Nephron progenitor cell (in vitro differentiated cells): ENCODE measurements at regions not wholly inside any gene's neighbourhood (a gene's known extent, or its start where the extent isn't known, plus 50 kb on each side); places are given as distances from the start of the nearest gene placed in this dataset.
"Not testable (repeated sequence)": the region's sequence is repeated elsewhere in the genome, so short reads cannot be mapped to it uniquely, and the experiment has no call there.

Experiments
- DNase-seq: peaks from one replicate; pipeline ENCODE4 v3.0.0; 2021
- H3K27ac Mint-ChIP-seq: 2 replicates; pipeline ENCODE4 v1.8.0; 2021; ENCODE audit warnings: mild to moderate bottlenecking, moderate library complexity, mixed read lengths
- H3K27me3 Mint-ChIP-seq: 2 replicates; pipeline ENCODE4 v1.8.0; 2021; ENCODE audit warnings: mild to moderate bottlenecking, low read depth, mixed read lengths; ENCODE audit not compliant: poor library complexity
- H3K36me3 Mint-ChIP-seq: 2 replicates; pipeline ENCODE4 v1.8.0; 2021; ENCODE audit warnings: low read depth, mixed read lengths
- H3K4me1 Mint-ChIP-seq: 2 replicates; pipeline ENCODE4 v1.8.0; 2021; ENCODE audit warnings: mixed read lengths
- H3K4me3 Mint-ChIP-seq: 2 replicates; pipeline ENCODE4 v1.8.0; 2021; ENCODE audit warnings: mild to moderate bottlenecking, moderate library complexity, mixed read lengths
- H3K9me3 Mint-ChIP-seq: 2 replicates; pipeline ENCODE4 v1.8.0; 2021; ENCODE audit warnings: mild to moderate bottlenecking, moderate library complexity, mixed read lengths
- TF ChIP-seq, protein P1 (sequence below): fragments of 200-600 bp; sonication (generic); IDR thresholded peaks from 2 replicates; pipeline ENCODE4 v1.5.0; 2021; ENCODE audit warnings: antibody characterized with exemption

DNA sequence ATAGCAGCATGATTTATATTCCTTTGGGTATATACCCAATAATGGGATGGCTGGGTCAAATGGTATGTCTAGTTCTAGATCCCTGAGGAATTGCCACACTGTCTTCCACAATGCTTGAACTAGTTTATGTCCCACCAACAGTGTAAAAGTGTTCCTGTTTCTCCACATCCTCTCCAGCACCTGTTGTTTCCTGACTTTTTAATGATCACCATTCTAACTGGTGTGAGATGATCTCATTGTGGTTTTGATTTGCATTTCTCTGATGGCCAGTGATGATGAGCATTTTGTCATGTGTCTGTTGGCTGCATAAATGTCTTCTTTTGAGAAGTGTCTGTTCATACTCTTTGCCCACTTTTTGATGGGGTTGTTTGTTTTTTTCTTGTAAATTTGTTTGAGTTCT, 54.0 kb upstream of the GPR89A start:
- peaks cover 37% of the 10 kb centered on the region for H3K9me3 Mint-ChIP-seq
- H3K4me3 Mint-ChIP-seq, H3K36me3 Mint-ChIP-seq, DNase-seq, H3K4me1 Mint-ChIP-seq, H3K27ac Mint-ChIP-seq: not testable (repeated sequence)
- peaks cover 46% of the 10 kb centered on the region for H3K27me3 Mint-ChIP-seq

DNA sequence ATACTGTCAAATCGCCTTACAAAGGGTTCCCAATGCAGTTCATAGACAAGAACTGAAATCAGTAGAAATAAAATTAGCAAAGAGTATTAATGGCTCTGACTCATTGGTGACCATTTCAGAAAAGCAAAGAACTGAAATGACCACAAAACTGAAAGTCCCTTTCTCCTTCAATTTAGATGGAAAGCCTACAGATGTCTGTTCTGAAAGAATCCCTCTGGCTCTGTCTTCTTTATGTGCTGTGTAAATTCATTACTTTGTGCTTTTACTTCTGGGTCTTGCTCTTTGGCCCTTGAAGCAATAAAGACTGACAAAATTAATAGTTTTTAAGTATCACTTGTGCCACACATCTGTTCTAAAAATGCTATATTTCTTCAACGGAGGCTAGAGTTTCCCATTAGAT, 62.7 kb upstream of the GPR89A start:
- H3K4me1 Mint-ChIP-seq, result peaks cover 15% of the 10 kb centered on the region
- no peaks in the 10 kb centered on the region for H3K36me3 Mint-ChIP-seq
- H3K4me3 Mint-ChIP-seq, result no peak overlapping the region
- peaks cover 24% of the 10 kb centered on the region for H3K27me3 Mint-ChIP-seq
- H3K9me3 Mint-ChIP-seq, result no peaks in the 10 kb centered on the region
- TF ChIP-seq, protein P1, sequence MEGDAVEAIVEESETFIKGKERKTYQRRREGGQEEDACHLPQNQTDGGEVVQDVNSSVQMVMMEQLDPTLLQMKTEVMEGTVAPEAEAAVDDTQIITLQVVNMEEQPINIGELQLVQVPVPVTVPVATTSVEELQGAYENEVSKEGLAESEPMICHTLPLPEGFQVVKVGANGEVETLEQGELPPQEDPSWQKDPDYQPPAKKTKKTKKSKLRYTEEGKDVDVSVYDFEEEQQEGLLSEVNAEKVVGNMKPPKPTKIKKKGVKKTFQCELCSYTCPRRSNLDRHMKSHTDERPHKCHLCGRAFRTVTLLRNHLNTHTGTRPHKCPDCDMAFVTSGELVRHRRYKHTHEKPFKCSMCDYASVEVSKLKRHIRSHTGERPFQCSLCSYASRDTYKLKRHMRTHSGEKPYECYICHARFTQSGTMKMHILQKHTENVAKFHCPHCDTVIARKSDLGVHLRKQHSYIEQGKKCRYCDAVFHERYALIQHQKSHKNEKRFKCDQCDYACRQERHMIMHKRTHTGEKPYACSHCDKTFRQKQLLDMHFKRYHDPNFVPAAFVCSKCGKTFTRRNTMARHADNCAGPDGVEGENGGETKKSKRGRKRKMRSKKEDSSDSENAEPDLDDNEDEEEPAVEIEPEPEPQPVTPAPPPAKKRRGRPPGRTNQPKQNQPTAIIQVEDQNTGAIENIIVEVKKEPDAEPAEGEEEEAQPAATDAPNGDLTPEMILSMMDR, result no peak
- no peak overlapping the region for H3K27ac Mint-ChIP-seq
- DNase-seq, result no peak

DNA sequence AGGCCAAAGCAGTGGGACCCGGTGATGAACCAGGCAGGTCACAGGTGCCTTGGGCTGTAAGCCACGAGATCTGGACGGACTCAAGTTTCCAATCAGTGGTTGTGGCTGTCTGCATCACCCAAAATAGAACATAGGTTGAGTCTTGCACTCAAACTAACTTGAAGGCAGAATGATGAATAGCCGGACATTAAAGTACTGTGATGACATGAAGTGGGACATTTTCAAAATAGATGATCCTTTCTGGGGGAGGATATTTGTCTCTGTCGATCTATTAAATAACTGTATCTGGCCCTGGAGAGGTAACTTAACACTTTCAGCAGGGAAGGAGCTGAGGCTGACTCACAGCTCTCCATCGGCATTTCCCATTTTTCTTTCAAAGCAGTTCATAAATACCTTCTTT, 66.1 kb upstream of the GPR89A start:
- not testable (repeated sequence) for H3K36me3 Mint-ChIP-seq, DNase-seq, H3K27ac Mint-ChIP-seq, H3K4me3 Mint-ChIP-seq, H3K9me3 Mint-ChIP-seq
- H3K27me3 Mint-ChIP-seq, result peaks cover 31% of the 10 kb centered on the region
- H3K4me1 Mint-ChIP-seq, result peaks cover 15% of the 10 kb centered on the region

DNA sequence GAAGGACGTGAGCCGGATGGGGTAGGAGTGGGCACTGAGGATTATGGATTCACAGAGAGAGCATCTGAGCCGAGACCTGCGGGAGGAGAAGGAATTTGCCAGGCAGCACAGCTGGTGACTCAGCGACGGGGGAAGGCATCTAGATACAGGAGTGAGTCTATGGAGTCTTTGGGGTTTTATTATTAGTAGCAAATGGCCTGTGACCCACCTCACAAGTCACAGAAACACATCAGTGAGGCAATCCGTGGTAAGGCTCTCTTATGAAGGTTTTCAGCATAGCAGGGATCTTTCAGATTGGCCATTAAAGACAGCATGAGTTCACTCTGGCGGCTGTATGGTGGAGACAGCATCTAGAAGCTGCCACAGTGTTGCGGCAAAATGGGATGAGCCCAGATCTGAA, 66.5 kb upstream of the GPR89A start:
- not testable (repeated sequence) for H3K36me3 Mint-ChIP-seq, DNase-seq, H3K27ac Mint-ChIP-seq, H3K9me3 Mint-ChIP-seq, H3K4me3 Mint-ChIP-seq
- Mint-ChIP-seq H3K4me1 (peaks cover 15% of the 10 kb centered on the region), H3K27me3 (peaks cover 31% of the 10 kb centered on the region)

DNA sequence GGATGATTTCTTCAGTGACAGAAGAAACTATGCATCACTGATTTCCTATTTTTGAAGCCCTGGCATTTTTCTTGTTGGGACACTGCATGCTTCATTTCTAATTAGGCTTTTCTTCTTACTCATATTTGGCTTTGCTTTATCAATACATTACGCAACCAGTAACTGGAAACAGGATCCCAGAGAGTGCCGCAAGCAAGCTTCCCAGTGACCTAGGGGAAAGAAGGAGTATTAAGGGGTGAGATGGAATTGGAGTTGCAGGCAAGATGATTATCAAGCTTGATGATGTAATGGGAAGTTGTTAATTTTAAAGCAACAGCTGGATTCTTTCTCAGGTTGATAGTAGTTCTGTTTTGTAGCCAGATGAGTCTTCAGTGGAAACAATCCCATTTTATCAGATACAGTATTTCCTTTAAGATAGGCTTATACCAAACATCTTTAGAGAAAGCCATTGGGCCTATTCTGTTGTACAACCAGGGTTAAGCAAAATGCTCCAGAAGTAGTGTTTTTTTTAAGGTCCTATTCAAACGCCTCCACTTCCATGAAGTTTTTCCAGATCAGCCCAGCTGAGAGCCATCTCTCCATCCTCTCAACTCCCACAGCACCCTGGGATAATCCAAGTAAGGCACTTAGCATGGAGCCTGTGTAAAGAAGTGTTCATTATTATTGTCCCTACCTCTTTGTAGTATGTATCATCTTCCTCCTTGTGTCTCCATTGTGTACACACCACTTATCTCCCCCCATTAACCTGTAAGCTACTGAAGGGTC, 69.5 kb upstream of the GPR89A start:
- H3K27me3 Mint-ChIP-seq, result peaks cover 16% of the 10 kb centered on the region
- H3K9me3 Mint-ChIP-seq, H3K27ac Mint-ChIP-seq, H3K36me3 Mint-ChIP-seq, DNase-seq, H3K4me3 Mint-ChIP-seq: not testable (repeated sequence)
- H3K4me1 Mint-ChIP-seq, result peaks cover 20% of the 10 kb centered on the region

DNA sequence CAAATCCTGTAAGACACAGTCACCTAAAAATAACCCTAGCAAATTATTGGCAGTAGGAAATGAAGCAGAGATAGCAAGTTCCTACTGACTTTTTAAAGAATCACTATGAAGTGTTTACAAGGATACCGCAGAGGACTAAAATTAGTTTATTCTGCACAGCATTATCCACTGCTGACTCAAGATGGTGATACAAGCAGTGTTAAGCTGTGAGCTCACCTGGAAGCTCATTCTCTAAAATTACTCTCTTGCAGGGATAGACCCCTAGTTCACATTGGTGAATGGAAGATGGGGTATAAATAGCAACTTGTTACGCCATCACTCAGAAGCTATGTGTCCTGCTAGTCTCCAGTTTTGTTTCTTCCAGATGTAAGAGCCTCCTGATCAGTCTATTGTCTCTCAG, 70.8 kb upstream of the GPR89A start:
- H3K27me3 Mint-ChIP-seq, result peaks cover 16% of the 10 kb centered on the region
- H3K36me3 Mint-ChIP-seq, H3K9me3 Mint-ChIP-seq, DNase-seq, H3K4me3 Mint-ChIP-seq, H3K27ac Mint-ChIP-seq: not testable (repeated sequence)
- peaks cover 17% of the 10 kb centered on the region for H3K4me1 Mint-ChIP-seq

DNA sequence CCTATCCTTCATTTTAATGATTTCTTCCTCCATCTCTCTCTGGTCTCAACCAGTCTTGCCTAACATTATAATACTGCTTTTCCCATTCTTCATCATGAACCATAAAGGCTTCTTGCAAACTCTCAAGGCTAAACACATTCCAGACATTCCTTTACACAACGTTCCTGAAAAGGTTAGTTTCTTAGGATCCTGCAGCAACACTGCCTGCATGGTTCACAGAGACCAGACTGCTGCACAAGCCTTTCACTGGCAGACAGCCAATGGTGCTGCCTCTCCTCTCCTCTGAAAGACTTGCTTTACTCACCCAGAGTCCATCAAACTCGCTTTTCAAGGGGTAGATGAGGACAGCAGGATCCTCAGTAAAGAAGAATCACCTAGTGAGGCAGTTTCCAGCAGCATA, 72.3 kb upstream of the GPR89A start:
- not testable (repeated sequence) for H3K4me1 Mint-ChIP-seq, H3K27ac Mint-ChIP-seq

DNA sequence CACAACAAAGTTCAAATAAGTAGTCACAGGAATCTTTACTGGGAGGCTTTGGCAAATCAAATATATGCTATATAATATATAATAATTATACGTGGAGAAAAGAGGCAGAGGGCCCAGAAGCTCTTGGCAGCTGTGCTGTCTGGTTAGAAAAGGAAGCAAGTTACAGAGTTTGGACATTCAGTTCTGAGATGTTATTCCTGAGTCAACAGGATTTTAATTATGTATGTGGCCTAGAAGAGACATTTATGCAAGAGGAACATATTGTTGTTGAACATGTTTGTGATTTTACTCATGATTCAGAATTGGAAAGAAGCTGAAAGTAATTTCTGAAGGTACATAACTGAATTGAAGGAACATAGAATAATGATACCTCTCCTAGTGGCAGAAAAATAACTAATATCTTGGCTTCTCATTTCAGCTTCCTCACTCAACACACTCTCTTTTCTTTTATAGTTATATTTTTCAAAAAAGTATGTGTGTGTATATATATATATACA, 79.7 kb upstream of the GPR89A start:
- not testable (repeated sequence) for H3K4me1 Mint-ChIP-seq, H3K4me3 Mint-ChIP-seq, DNase-seq, H3K27ac Mint-ChIP-seq, H3K9me3 Mint-ChIP-seq, H3K36me3 Mint-ChIP-seq
- H3K27me3 Mint-ChIP-seq, result peaks cover 13% of the 10 kb centered on the region

More for the DNA sequence above, 72.3 kb upstream of the GPR89A start:
- not testable (repeated sequence) for H3K27me3 Mint-ChIP-seq, H3K9me3 Mint-ChIP-seq, H3K36me3 Mint-ChIP-seq, H3K4me3 Mint-ChIP-seq
- peak; percentile 11 for DNase-seq

DNA sequence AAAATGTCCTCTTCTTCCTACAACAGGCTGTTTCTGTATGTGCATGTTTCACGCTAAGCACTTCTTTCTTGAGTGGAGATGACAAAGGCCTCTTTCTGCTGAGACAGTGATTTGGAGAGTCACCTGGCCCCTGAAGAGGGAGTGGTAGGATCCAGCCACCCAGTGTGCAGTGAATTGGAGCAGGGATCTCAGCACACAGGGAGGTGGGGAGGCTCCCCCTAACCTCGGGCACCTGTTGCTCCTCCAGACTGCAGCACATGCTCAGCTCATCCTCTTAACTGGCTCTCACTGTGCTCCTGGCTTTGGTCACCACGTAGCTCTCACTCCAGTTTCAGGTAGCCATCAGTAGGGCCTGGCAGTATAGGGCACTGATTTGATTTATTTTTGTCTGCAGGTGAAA, 87.6 kb upstream of the GPR89A start:
- not testable (repeated sequence) for DNase-seq, H3K27ac Mint-ChIP-seq, H3K4me1 Mint-ChIP-seq, H3K9me3 Mint-ChIP-seq, H3K4me3 Mint-ChIP-seq, H3K36me3 Mint-ChIP-seq
- peaks cover 34% of the 10 kb centered on the region for H3K27me3 Mint-ChIP-seq

DNA sequence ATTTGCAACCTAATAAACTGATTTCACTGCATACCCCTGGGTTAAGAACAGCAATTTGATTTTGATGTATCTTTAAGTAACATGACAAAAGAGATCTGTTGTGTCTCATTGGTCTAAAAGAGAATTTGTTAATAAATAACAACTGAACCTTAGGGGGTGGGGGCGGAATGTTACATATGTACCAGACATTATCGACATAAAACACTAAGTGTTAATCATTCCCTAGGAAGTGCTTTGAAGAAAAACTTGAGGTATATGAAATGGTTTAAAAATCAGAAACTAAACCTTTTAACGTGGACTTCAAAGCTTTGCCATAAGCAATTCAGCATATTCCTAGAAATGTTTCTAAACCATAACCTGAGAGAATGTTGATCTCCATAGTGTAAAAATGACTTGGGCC, 88.5 kb upstream of the GPR89A start:
- H3K9me3 Mint-ChIP-seq, H3K36me3 Mint-ChIP-seq, DNase-seq, H3K27ac Mint-ChIP-seq, H3K4me3 Mint-ChIP-seq, H3K4me1 Mint-ChIP-seq: not testable (repeated sequence)
- peaks cover 34% of the 10 kb centered on the region for H3K27me3 Mint-ChIP-seq

DNA sequence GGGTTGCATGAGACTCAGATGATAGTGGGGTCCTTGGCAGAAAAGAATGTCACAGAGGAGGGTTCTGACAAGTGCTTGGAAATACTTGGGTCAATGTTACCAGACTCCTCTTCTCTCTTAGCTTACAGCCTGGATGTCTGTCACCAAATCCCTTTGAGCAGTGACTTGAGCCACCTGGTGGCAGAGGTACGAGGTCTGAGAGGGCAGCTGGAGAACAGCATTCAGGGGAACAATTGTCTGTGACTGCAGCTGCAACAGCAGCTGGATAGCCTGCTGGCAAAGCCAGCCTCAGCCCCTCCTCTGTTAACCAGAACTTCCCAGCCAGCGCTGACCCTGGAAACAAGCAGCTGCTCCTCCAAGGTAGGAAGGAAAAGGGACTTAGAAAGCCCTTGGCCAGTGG, 87.6 kb upstream of the NBPF20 start:
- not testable (repeated sequence) for H3K4me1 Mint-ChIP-seq, H3K27me3 Mint-ChIP-seq, H3K36me3 Mint-ChIP-seq

DNA sequence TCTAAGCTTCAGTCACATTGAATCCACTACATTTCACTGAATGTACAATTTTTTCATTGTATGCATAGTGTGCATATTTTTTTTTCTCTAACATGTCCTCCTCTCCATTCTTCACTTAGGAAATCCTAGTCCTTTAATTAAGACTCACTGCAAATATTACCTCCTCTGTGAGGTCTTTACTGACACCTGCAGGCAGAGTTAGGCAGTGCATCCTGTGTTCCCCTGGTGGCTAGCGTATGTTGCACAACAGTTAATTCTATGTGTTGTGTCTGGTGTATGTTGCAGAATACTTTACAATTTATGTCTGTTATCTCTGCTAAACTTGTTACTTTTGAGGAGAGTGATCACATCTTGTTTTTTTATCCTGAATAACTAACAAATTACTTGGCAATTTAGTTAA, 82.7 kb upstream of the NBPF20 start:
- not testable (repeated sequence) for DNase-seq, H3K27ac Mint-ChIP-seq, H3K4me3 Mint-ChIP-seq, H3K9me3 Mint-ChIP-seq, H3K36me3 Mint-ChIP-seq, H3K27me3 Mint-ChIP-seq, H3K4me1 Mint-ChIP-seq

More for the DNA sequence above, 87.6 kb upstream of the NBPF20 start:
- peak; percentile 16 for DNase-seq
- H3K4me3 Mint-ChIP-seq, H3K9me3 Mint-ChIP-seq, H3K27ac Mint-ChIP-seq: not testable (repeated sequence)

DNA sequence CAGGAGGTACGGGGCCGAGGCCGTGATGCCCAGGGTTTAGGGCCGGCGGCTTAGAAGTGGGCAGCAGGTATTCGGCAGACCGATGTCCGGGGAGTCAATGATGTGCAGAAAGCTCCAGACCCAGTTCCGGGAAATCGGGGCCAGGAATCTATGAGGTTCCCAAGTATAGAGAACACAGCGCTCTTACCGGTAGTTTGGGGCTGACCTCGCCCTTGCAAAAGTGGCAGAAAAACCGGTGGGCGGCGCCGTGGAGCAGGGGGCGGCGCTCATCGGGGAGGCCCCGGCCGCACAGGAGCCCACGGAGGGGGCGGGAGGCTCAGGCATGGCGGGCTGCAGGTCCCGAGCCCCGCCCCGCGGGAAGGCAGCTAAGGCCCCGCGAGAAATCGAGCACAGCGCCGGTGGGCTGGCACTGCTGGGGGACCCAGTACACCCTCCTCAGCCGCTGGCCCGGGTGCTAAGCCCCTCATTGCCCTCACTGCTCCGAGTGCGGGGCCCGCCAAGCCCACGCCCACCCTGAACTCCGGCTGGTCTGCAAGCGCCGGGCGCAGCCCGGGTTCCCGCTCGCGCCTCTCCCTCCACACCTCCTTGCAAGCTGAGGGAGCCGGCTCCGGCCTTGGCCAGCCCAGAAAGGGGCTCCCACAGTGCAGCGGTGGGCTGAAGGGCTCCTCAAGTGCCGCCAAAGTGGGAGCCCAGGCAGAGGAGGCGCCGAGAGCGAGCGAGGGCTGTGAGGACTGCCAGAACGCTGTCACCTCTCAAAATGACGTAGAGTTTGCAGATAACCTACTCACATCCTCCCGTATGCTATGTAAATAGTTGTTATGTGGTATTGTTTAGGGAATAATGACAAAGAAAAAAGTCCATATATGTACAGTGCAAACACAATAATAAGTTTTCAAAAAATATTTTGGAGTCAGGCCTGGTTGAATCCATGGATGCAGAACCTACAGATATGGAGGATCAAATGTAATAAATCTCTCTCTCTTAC, 80.6 kb upstream of the NBPF20 start:
- not testable (repeated sequence) for H3K4me3 Mint-ChIP-seq, DNase-seq, H3K27me3 Mint-ChIP-seq, H3K27ac Mint-ChIP-seq, H3K9me3 Mint-ChIP-seq, H3K4me1 Mint-ChIP-seq, H3K36me3 Mint-ChIP-seq
